ENCODE measurements at regions not wholly inside any gene's neighbourhood (a gene's known extent, or its start where the extent isn't known, plus 50 kb on each side); places are given as distances from the start of the nearest gene placed in this dataset.

- Histone ChIP-seq H3K4me3 (no peak overlapping the region), H3K36me3 (ENCODE audit: control insufficient read depth in 2 of 2, insufficient read depth in 2 of 2, low read length in 1 of 2) (no peaks in the 10 kb centered on the region), H2AFZ (ENCODE audit: control insufficient read depth, low read depth, low read length) (no peak overlapping the region), H3K4me1 (ENCODE audit: control insufficient read depth, insufficient read depth, low read length) (no peaks in the 10 kb centered on the region), H3K9me3 (replicated peaks; ENCODE audit: control insufficient read depth, insufficient read depth, low read length) (no peaks in the 10 kb centered on the region), H3K9ac (ENCODE audit: control insufficient read depth, insufficient read depth, low read length) (no peak overlapping the region), H4K20me1 (ENCODE audit: control insufficient read depth, insufficient read depth) (no peaks in the 10 kb centered on the region), H3K27me3 (replicated peaks in 1 of 2; ENCODE audit: control insufficient read depth in 2 of 2, insufficient read depth in 2 of 2, low read length in 1 of 2) (peaks cover 0 to 2% of the 10 kb centered on the region in 2 experiments; a peak in 2 of 4 replicates), H3K27ac (ENCODE audit: control insufficient read depth, insufficient read depth) (no peak overlapping the region), H3K79me2 (ENCODE audit: control insufficient read depth, insufficient read depth, low read length) (no peaks in the 10 kb centered on the region), H3K4me2 (ENCODE audit: control insufficient read depth, insufficient read depth) (no peak overlapping the region)
- ChIA-PET CTCF (no interaction called here), SMC1A (ENCODE audit: uncharacterized antibody, unreplicated experiment) (no interaction called here), POLR2A (no interaction called here), RAD21 (ENCODE audit: unreplicated experiment) (interaction anchor here (3.5 kb wide), 1 partner anchor 37 kb away, joined by 17 read pairs; no protein-coding TSS in a partner anchor)
- no peak for FAIRE-seq
- no peak for TF ChIP-seq HSF1 (IDR thresholded peaks at IDR 0.05; ENCODE audit: low read depth, low read length)
- no peak for TF ChIP-seq ZBTB40 (IDR thresholded peaks at IDR 0.05; ENCODE audit: borderline replicate concordance)
- no peak for TF ChIP-seq REST (IDR thresholded peaks at IDR 0.05; ENCODE audit: low read depth, low read length)
- no peak for TF ChIP-seq ZBTB11 (CRISPR knock-in tag; IDR thresholded peaks at IDR 0.05)
- TF ChIP-seq SUPT20H (IDR thresholded peaks at IDR 0.05; ENCODE audit: borderline replicate concordance, control insufficient read depth, low read depth, low read length) = no peak
- TF ChIP-seq FOXK2 (IDR thresholded peaks at IDR 0.05) = no peak
- no peak for TF ChIP-seq BRCA1 (IDR thresholded peaks at IDR 0.05; ENCODE audit: low read depth, low read length)
- no peak for TF ChIP-seq MTA2 (IDR thresholded peaks at IDR 0.05; ENCODE audit: low read depth)
- TF ChIP-seq HDAC6 (IDR thresholded peaks at IDR 0.05; ENCODE audit: unreplicated experiment) = no peak
- WGBS (ENCODE audit: insufficient coverage, insufficient replicate concordance, low lambda C conversion rate, missing lambda C conversion rate) = 45% methylated on average over 2 of the region's 2 CpGs
- peak; percentile 24; the same call in 2 of the 3 replicates for ATAC-seq
- in situ Hi-C loops (cut with MboI) (no loop called here), intact Hi-C loops (cut with micrococcal nuclease; ENCODE audit: unreplicated experiment) (no loop called here)
- no TSS peak for BruUV-seq (replicated peaks)
- DNase-seq (ENCODE audit: low read depth, low spot score) = no peak
Observed at GRCh38 chr1:56297904-56298303, 281.5 kb downstream of the PLPP3 start.
